ENCODE measurements at regions not wholly inside any gene's neighbourhood (a gene's known extent, or its start where the extent isn't known, plus 50 kb on each side); places are given as distances from the start of the nearest gene placed in this dataset.

DNA sequence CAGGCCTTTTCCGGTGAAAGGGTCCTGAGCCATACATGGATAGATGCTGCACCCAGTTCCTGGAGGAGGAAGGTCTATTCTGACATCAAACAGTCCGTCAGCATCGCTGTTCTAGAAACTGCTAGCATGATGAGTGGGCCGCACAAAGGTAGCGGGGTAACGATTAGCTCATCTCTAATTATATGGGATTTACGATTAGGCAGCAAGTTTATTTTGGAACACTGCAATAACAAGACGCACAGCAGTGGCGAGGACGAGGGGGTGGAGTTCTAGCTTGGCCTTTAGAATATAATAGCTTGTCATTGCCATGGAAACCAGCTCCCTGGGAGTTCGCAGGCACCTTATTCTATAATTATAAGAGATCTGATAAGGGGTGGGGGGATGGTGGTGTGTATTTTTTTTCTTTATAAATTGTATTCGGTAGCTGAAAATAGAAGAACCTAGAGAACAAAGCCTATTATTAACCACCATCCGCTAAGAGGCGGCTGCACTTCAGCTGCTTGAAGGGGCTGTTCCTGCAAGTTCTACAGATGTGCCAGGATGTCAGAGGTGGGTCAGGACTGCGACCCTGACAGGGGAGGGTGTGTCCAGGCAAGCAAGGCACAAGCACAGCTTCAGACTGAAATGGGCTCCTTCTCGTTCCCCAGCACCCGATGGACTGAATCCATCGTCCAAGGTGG, 311.0 kb downstream of the AGTPBP1 start:
- TF ChIP-seq POLR2A (IDR thresholded peaks at IDR 0.05; ENCODE audit: low read depth, low read length) (no peak), CTCF (conservative IDR thresholded peaks at IDR 0.05; ENCODE audit: low read depth, low read length) (no peak), SMC3 (IDR thresholded peaks at IDR 0.05; ENCODE audit: low read depth, low read length) (no peak), RAD21 (IDR thresholded peaks at IDR 0.05; ENCODE audit: low read length) (no peak), MAZ (IDR thresholded peaks at IDR 0.05; ENCODE audit: borderline replicate concordance, low read depth, low read length) (no peak), NFE2L2 (IDR thresholded peaks at IDR 0.05; ENCODE audit: low read depth, low read length) (no peak), CEBPB (IDR thresholded peaks at IDR 0.05; ENCODE audit: low read depth, low read length) (no peak), RCOR1 (IDR thresholded peaks at IDR 0.05; ENCODE audit: insufficient replicate concordance, low read length) (no peak), FOS (IDR thresholded peaks at IDR 0.05; ENCODE audit: low read depth, low read length) (no peak), RFX5 (IDR thresholded peaks at IDR 0.05; ENCODE audit: low read depth, low read length) (no peak), BHLHE40 (IDR thresholded peaks at IDR 0.05; ENCODE audit: low read depth, low read length) (no peak)
